Right renal cortex interstitium (tissue), 3 donors: ENCODE measurements at regions not wholly inside any gene's neighbourhood (a gene's known extent, or its start where the extent isn't known, plus 50 kb on each side); places are given as distances from the start of the nearest gene placed in this dataset.
"Not testable (repeated sequence)": the region's sequence is repeated elsewhere in the genome, so short reads cannot be mapped to it uniquely, and the experiment has no call there.

ENCODE experiments used
- DNase-seq, 3 donors: peaks; one replicate each; pipeline ENCODE4 v3.0.0-alpha.2; 2013; ENCODE audit warnings: low read depth in 3 of 3, low spot score in 2 of 3

GRCh38 chr7:149610441-149611011 is 112.9 kb upstream of the ZNF746 start:
- no peak for DNase-seq

- no peak for DNase-seq
Observed at GRCh38 chr7:149608168-149608567, 110.6 kb upstream of the ZNF746 start.

- no peak for DNase-seq
Observed at GRCh38 chr7:149607683-149608082, 110.1 kb upstream of the ZNF746 start.

- no peak for DNase-seq
Observed at GRCh38 chr7:149606826-149607225, 109.2 kb upstream of the ZNF746 start.

GRCh38 chr7:149605696-149606095 is 108.1 kb upstream of the ZNF746 start:
- DNase-seq: no peak

GRCh38 chr7:149604521-149604920 is 106.9 kb upstream of the ZNF746 start:
- no peak for DNase-seq

- DNase-seq: not testable (repeated sequence)
Observed at GRCh38 chr7:149600669-149601330, 103.2 kb upstream of the ZNF746 start.

- DNase-seq: no peak
Observed at GRCh38 chr7:149599636-149600206, 102.1 kb upstream of the ZNF746 start.

GRCh38 chr7:149598721-149599308 is 101.2 kb upstream of the ZNF746 start:
- no peak for DNase-seq

GRCh38 chr7:149597789-149598188 is 100.2 kb upstream of the ZNF746 start:
- not testable (repeated sequence) for DNase-seq

- no peak for DNase-seq
Observed at GRCh38 chr7:149595541-149595940, 97.9 kb upstream of the ZNF746 start.

- DNase-seq: no peak
Observed at GRCh38 chr7:149595078-149595477, 97.5 kb upstream of the ZNF746 start.

- no peak for DNase-seq
Observed at GRCh38 chr7:149588930-149589329, 91.3 kb upstream of the ZNF746 start.

- no peak for DNase-seq
Observed at GRCh38 chr7:149586646-149587645, 89.3 kb upstream of the ZNF746 start.

- no peak for DNase-seq
Observed at GRCh38 chr7:149584530-149584929, 86.9 kb upstream of the ZNF746 start.

- DNase-seq: no peak
Observed at GRCh38 chr7:149584009-149584408, 86.4 kb upstream of the ZNF746 start.

GRCh38 chr7:149580328-149580727 is 82.7 kb upstream of the ZNF746 start:
- no peak for DNase-seq

GRCh38 chr7:149579365-149579764 is 81.8 kb upstream of the ZNF746 start:
- not testable (repeated sequence) for DNase-seq

GRCh38 chr7:149574428-149574827 is 76.8 kb upstream of the ZNF746 start:
- DNase-seq: not testable (repeated sequence)

GRCh38 chr7:149573519-149573918 is 75.9 kb upstream of the ZNF746 start:
- DNase-seq: no peak

- not testable (repeated sequence) for DNase-seq
Observed at GRCh38 chr7:149572920-149573319, 75.3 kb upstream of the ZNF746 start.
